HCT116 (cell line): ENCODE measurements at regions not wholly inside any gene's neighbourhood (a gene's known extent, or its start where the extent isn't known, plus 50 kb on each side); places are given as distances from the start of the nearest gene placed in this dataset.

ENCODE experiments used
- CEBPB ChIP-seq: IDR thresholded peaks from 2 replicates; pipeline ENCODE4 v1.6.1; 2012; ENCODE audit warnings: low read depth
- ELF1 ChIP-seq: IDR thresholded peaks from 2 replicates; pipeline ENCODE4 v1.6.1; 2012; ENCODE audit warnings: low read depth, borderline replicate concordance
- EZH2 ChIP-seq: fragments of 200-600 bp; sonication (generic); IDR thresholded peaks from 2 replicates; pipeline ENCODE4 v1.6.1; 2017; ENCODE audit warnings: antibody characterized with exemption, mixed run types
- JUND ChIP-seq: IDR thresholded peaks from 2 replicates; pipeline ENCODE4 v1.6.1; 2012
- MAX ChIP-seq: IDR thresholded peaks from 2 replicates; pipeline ENCODE4 v1.6.1; 2012
- POLR2A ChIP-seq: IDR thresholded peaks from 2 replicates; pipeline ENCODE4 v1.7.0; 2011; ENCODE audit warnings: borderline replicate concordance; ENCODE audit not compliant: insufficient read depth, insufficient read length; ENCODE audit errors: extremely low read depth
- POLR2AphosphoS5 ChIP-seq: IDR thresholded peaks from 2 replicates; pipeline ENCODE4 v1.6.1; 2011; ENCODE audit warnings: mild to moderate bottlenecking, low read depth, low read length, moderate library complexity
- RAD21 ChIP-seq: IDR thresholded peaks from 2 replicates; pipeline ENCODE4 v1.6.1; 2012; ENCODE audit warnings: low read depth, mild to moderate bottlenecking
- ZBTB33 ChIP-seq: IDR thresholded peaks from 2 replicates; pipeline ENCODE4 v1.6.1; 2011; ENCODE audit warnings: mild to moderate bottlenecking, low read length, moderate library complexity; ENCODE audit not compliant: insufficient replicate concordance; ENCODE audit errors: extremely low read depth
- ZFX ChIP-seq: fragments of 450-650 bp; IDR thresholded peaks from 2 replicates; pipeline ENCODE4 v1.6.1; 2017
- ZNF274 ChIP-seq: fragments of 200-500 bp; sonication (Bioruptor generic); IDR thresholded peaks from 2 replicates; pipeline ENCODE4 v1.6.1; 2014; ENCODE audit warnings: mild to moderate bottlenecking, low read depth, low read length, inconsistent platforms
- TF ChIP-seq, protein P1 (sequence below), 3 experiments: fragments of 200-600 bp in 1 of 3; sonication (generic) in 1 of 3; IDR thresholded peaks in 2 of 3; conservative IDR thresholded peaks in 1 of 3; 2 replicates each; pipeline ENCODE4 v1.5.1; 2012 to 2017; ENCODE audit warnings: low read depth in 2 of 3, low read length in 2 of 3, antibody characterized with exemption in 1 of 3, borderline replicate concordance in 1 of 3, control low read depth in 1 of 3, mild to moderate bottlenecking in 1 of 3, mixed read lengths in 1 of 3, mixed run types in 1 of 3, moderate library complexity in 1 of 3; ENCODE audit not compliant: insufficient read depth in 1 of 3

GRCh38 chrY:8341000-8341399, 996.3 kb upstream of the TSPY4 start:
- no peak for TF ChIP-seq POLR2A
- TF ChIP-seq ZNF274 = no peak
- TF ChIP-seq, protein P1, sequence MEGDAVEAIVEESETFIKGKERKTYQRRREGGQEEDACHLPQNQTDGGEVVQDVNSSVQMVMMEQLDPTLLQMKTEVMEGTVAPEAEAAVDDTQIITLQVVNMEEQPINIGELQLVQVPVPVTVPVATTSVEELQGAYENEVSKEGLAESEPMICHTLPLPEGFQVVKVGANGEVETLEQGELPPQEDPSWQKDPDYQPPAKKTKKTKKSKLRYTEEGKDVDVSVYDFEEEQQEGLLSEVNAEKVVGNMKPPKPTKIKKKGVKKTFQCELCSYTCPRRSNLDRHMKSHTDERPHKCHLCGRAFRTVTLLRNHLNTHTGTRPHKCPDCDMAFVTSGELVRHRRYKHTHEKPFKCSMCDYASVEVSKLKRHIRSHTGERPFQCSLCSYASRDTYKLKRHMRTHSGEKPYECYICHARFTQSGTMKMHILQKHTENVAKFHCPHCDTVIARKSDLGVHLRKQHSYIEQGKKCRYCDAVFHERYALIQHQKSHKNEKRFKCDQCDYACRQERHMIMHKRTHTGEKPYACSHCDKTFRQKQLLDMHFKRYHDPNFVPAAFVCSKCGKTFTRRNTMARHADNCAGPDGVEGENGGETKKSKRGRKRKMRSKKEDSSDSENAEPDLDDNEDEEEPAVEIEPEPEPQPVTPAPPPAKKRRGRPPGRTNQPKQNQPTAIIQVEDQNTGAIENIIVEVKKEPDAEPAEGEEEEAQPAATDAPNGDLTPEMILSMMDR (IDR thresholded peaks at IDR 0.05 in 2 of 3, conservative IDR thresholded peaks at IDR 0.05 in 1 of 3; ENCODE audit: borderline replicate concordance in 1 of 3, insufficient read depth in 1 of 3, low read depth in 2 of 3, low read length in 2 of 3) = no peak
- TF ChIP-seq JUND = no peak
- no peak for TF ChIP-seq EZH2
- no peak for TF ChIP-seq MAX
- no peak for TF ChIP-seq CEBPB
- no peak for TF ChIP-seq POLR2AphosphoS5
- no peak for TF ChIP-seq ELF1
- no peak for TF ChIP-seq ZBTB33
- no peak for TF ChIP-seq ZFX
- TF ChIP-seq RAD21 = no peak
